Spleen (tissue), 7 donors: ENCODE measurements at regions not wholly inside any gene's neighbourhood (a gene's known extent, or its start where the extent isn't known, plus 50 kb on each side); places are given as distances from the start of the nearest gene placed in this dataset.

Experiments used
- CTCF ChIP-seq, 11 experiments: fragments of 200-600 bp in 7 of 11; fragments of 450-650 bp in 4 of 11; sonication (generic) in 4 of 11; IDR thresholded peaks in 8 of 11; conservative IDR thresholded peaks in 3 of 11; 1 replicate in 7 of 11; 2 replicates in 4 of 11; pipeline versions ENCODE4 v1.4.0 to v1.8.0; 2016 to 2021; ENCODE audit warnings: antibody characterized with exemption in 11 of 11, inconsistent platforms in 4 of 11, mild to moderate bottlenecking in 1 of 11
- POLR2A ChIP-seq, 3 donors: fragments of 450-650 bp; IDR thresholded peaks; one replicate each; pipeline ENCODE4 v1.5.1; 2017; ENCODE audit warnings: antibody characterized with exemption in 3 of 3, mild to moderate bottlenecking in 1 of 3
- donor health status: DM: no; HTN: no; CAD: no; lungs with moderate emphysema.
- donor health status: DM: no; HTN: no; CAD: no.
- donor health status: DM: no; HTN: no; CAD: no.

- TF ChIP-seq CTCF (IDR thresholded peaks at IDR 0.05 in 8 of 11, conservative IDR thresholded peaks at IDR 0.05 in 3 of 11) = no peak
- TF ChIP-seq POLR2A (IDR thresholded peaks at IDR 0.05) = no peak
These were observed 75.9 kb upstream of the UBE2E2 start for GRCh38 chr3:23127196-23127595.
